ENCODE measurements at regions not wholly inside any gene's neighbourhood (a gene's known extent, or its start where the extent isn't known, plus 50 kb on each side); places are given as distances from the start of the nearest gene placed in this dataset.

GRCh38 chr2:20143263-20143662 is 81.7 kb downstream of the SDC1 start:
- no peaks in the 10 kb centered on the region for H3K9me3 ChIP-seq
- H3K27ac ChIP-seq: peak overlapping the region; percentile 71
- no peaks in the 10 kb centered on the region for H3K27me3 ChIP-seq
- 54% methylated on average over 5 of the region's 5 CpGs for WGBS
- TF ChIP-seq POLR2AphosphoS5 (IDR thresholded peaks at IDR 0.05): peak in 1 of 3 donors; percentile 16
- TF ChIP-seq EP300 (IDR thresholded peaks at IDR 0.05): no peak
- H3K4me3 ChIP-seq: no peak overlapping the region
- H3K36me3 ChIP-seq: no peaks in the 10 kb centered on the region
- H3K4me1 ChIP-seq: peaks cover 44% of the 10 kb centered on the region
- peak in 1 of 2 donors; percentile 53 for DNase-seq (ENCODE audit: low spot score in 2 of 2)

GRCh38 chr2:20141806-20142205 is 83.1 kb downstream of the SDC1 start:
- WGBS: 75% methylated on average over 8 of the region's 8 CpGs
- peaks cover 50% of the 10 kb centered on the region for H3K4me1 ChIP-seq
- peak in 1 of 2 donors; percentile 54 for DNase-seq (ENCODE audit: low spot score in 2 of 2)
- no peaks in the 10 kb centered on the region for H3K36me3 ChIP-seq
- H3K27me3 ChIP-seq: no peaks in the 10 kb centered on the region
- H3K9me3 ChIP-seq: no peaks in the 10 kb centered on the region
- H3K4me3 ChIP-seq: no peak overlapping the region
- peak overlapping the region; percentile 66 for H3K27ac ChIP-seq
- TF ChIP-seq CTCF (IDR thresholded peaks at IDR 0.05) (no peak), POLR2AphosphoS5 (IDR thresholded peaks at IDR 0.05) (no peak), EP300 (IDR thresholded peaks at IDR 0.05) (no peak), POLR2A (IDR thresholded peaks at IDR 0.05) (no peak)

- Histone ChIP-seq H3K4me1 (peaks cover 48% of the 10 kb centered on the region), H3K4me3 (no peak overlapping the region), H3K27ac (peak overlapping the region; percentile 66), H3K36me3 (no peaks in the 10 kb centered on the region), H3K9me3 (no peaks in the 10 kb centered on the region), H3K27me3 (no peaks in the 10 kb centered on the region)
- DNase-seq (ENCODE audit: low spot score in 2 of 2): peak; percentile 77 to 84
- TF ChIP-seq POLR2A (IDR thresholded peaks at IDR 0.05) (no peak), POLR2AphosphoS5 (IDR thresholded peaks at IDR 0.05) (no peak), CTCF (IDR thresholded peaks at IDR 0.05) (no peak), EP300 (IDR thresholded peaks at IDR 0.05) (no peak)
- 29% methylated on average over 8 of the region's 9 CpGs for WGBS
These were observed 83.7 kb downstream of the SDC1 start for GRCh38 chr2:20141056-20141762.

- no peaks in the 10 kb centered on the region for H3K36me3 ChIP-seq
- peak in 1 of 2 donors; percentile 62 for DNase-seq (ENCODE audit: low spot score in 2 of 2)
- 90% methylated on average over 11 of the region's 11 CpGs for WGBS
- no peaks in the 10 kb centered on the region for H3K27me3 ChIP-seq
- peak overlapping the region; percentile 66 for H3K27ac ChIP-seq
- TF ChIP-seq CTCF (IDR thresholded peaks at IDR 0.05) (no peak), POLR2AphosphoS5 (IDR thresholded peaks at IDR 0.05) (no peak), EP300 (IDR thresholded peaks at IDR 0.05) (no peak), POLR2A (IDR thresholded peaks at IDR 0.05) (no peak)
- H3K4me1 ChIP-seq: peaks cover 48% of the 10 kb centered on the region
- H3K9me3 ChIP-seq: no peaks in the 10 kb centered on the region
- H3K4me3 ChIP-seq: no peak overlapping the region
These were observed 84.4 kb downstream of the SDC1 start for GRCh38 chr2:20140321-20141055.

GRCh38 chr2:20139407-20140172 is 85.3 kb downstream of the SDC1 start:
- no peak overlapping the region for H3K4me3 ChIP-seq
- no peaks in the 10 kb centered on the region for H3K36me3 ChIP-seq
- WGBS: 72% methylated on average over 8 of the region's 9 CpGs
- H3K4me1 ChIP-seq: peaks cover 42% of the 10 kb centered on the region
- no peaks in the 10 kb centered on the region for H3K27me3 ChIP-seq
- TF ChIP-seq EP300 (IDR thresholded peaks at IDR 0.05) (no peak), CTCF (IDR thresholded peaks at IDR 0.05) (no peak), POLR2AphosphoS5 (IDR thresholded peaks at IDR 0.05) (no peak), POLR2A (IDR thresholded peaks at IDR 0.05) (no peak)
- H3K9me3 ChIP-seq: no peaks in the 10 kb centered on the region
- DNase-seq (ENCODE audit: low spot score in 2 of 2): no peak
- no peak overlapping the region for H3K27ac ChIP-seq

Data from suprapubic skin (tissue), 4 donors.